Colonic mucosa (tissue), 4 donors: ENCODE measurements at regions not wholly inside any gene's neighbourhood (a gene's known extent, or its start where the extent isn't known, plus 50 kb on each side); places are given as distances from the start of the nearest gene placed in this dataset.

Source experiments
- DNase-seq: peaks from one replicate; pipeline ENCODE4 v3.0.0-alpha.2; 2020
- H3K27ac ChIP-seq: fragments of 200-600 bp; one replicate; pipeline ENCODE4 v1.8.0; 2021
- H3K27me3 ChIP-seq: fragments of 200-600 bp; one replicate; pipeline ENCODE4 v1.8.0; 2021
- H3K36me3 ChIP-seq: fragments of 200-600 bp; one replicate; pipeline ENCODE4 v1.8.0; 2021
- H3K4me1 ChIP-seq: fragments of 200-600 bp; one replicate; pipeline ENCODE4 v1.8.0; 2021; ENCODE audit warnings: mild to moderate bottlenecking
- H3K4me3 ChIP-seq: fragments of 200-600 bp; one replicate; pipeline ENCODE4 v1.8.0; 2021
- H3K9ac ChIP-seq, 2 donors: one replicate each; pipeline ENCODE4 v1.7.0; 2013; ENCODE audit warnings: control low read depth in 2 of 2, low read depth in 2 of 2, low read length in 2 of 2
- H3K9me3 ChIP-seq: fragments of 200-600 bp; one replicate; pipeline ENCODE4 v1.8.0; 2021
- CTCF ChIP-seq: fragments of 200-600 bp; IDR thresholded peaks from one replicate; pipeline ENCODE4 v1.8.0; 2022; ENCODE audit warnings: antibody characterized with exemption, mild to moderate bottlenecking
- intact Hi-C: fragments of 100-400 bp; cut with DNase I; formaldehyde crosslinking; loops from one replicate; pipeline ENCODE4 v1.14.1; 2022
- donor health status: healthy.
- donor health status: DM: no; HTN: no; CAD: no.
- donor health status: DM: no; HTN: no; CAD: no.

DNA sequence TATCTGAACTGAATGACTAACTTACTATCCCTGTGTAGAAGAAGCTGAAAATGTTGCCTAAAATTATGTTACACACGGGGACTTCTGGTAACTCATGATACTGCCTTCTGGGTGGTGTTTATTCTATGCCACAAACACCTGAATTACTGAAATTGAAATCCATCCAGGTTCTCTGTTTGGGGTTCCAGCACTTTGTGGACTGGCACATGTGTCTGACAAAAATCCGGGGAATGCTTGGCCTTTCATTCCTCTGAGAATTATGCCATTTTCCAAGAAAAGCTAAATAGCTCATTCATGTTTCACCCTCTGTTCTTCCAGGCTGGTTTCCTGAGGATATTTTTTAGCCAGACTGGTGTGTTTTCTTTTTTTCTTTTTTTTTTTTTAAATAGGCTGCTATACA, 59.5 kb upstream of the POU3F3 start:
- no peaks in the 10 kb centered on the region for H3K36me3 ChIP-seq
- H3K9ac ChIP-seq, result no peak overlapping the region
- DNase-seq, result no peak
- H3K27me3 ChIP-seq, result no peaks in the 10 kb centered on the region
- H3K9me3 ChIP-seq, result no peaks in the 10 kb centered on the region
- H3K4me1 ChIP-seq, result no peaks in the 10 kb centered on the region
- H3K4me3 ChIP-seq, result no peak overlapping the region
- no peak for TF ChIP-seq CTCF
- intact Hi-C loops, result no loop called here
- no peak overlapping the region for H3K27ac ChIP-seq
